ENCODE measurements at regions not wholly inside any gene's neighbourhood (a gene's known extent, or its start where the extent isn't known, plus 50 kb on each side); places are given as distances from the start of the nearest gene placed in this dataset.

- no peak for DNase-seq (ENCODE audit: low read depth, low spot score)
- no peak overlapping the region for H3K27ac ChIP-seq (ENCODE audit: control insufficient read depth, insufficient read depth, low read length)
- no peaks in the 10 kb centered on the region for H4K20me1 ChIP-seq (ENCODE audit: control insufficient read depth, extremely low read depth, insufficient read depth, low read length)
- no peak overlapping the region for H3K4me3 ChIP-seq (ENCODE audit: control insufficient read depth in 2 of 3, extremely low read depth in 1 of 3, insufficient read depth in 2 of 3, low read depth in 1 of 3, low read length in 3 of 3)
- no peak overlapping the region for H3K4me2 ChIP-seq (ENCODE audit: control insufficient read depth, extremely low read depth, insufficient read depth, low read depth, low read length)
- no peaks in the 10 kb centered on the region for H3K27me3 ChIP-seq (ENCODE audit: control insufficient read depth, extremely low read depth, insufficient read depth, low read length)
- no peaks in the 10 kb centered on the region for H3K9me3 ChIP-seq (ENCODE audit: control insufficient read depth, low read depth, low read length)
- H3K9me1 ChIP-seq (ENCODE audit: control insufficient read depth, extremely low read depth, insufficient read depth, low read length), result no peaks in the 10 kb centered on the region
- H3K4me1 ChIP-seq (ENCODE audit: control insufficient read depth, extremely low read depth, insufficient read depth, low read length), result peaks cover 7% of the 10 kb centered on the region
- no peak overlapping the region for H2AFZ ChIP-seq (ENCODE audit: control insufficient read depth, low read length)
- TF ChIP-seq, protein P1, sequence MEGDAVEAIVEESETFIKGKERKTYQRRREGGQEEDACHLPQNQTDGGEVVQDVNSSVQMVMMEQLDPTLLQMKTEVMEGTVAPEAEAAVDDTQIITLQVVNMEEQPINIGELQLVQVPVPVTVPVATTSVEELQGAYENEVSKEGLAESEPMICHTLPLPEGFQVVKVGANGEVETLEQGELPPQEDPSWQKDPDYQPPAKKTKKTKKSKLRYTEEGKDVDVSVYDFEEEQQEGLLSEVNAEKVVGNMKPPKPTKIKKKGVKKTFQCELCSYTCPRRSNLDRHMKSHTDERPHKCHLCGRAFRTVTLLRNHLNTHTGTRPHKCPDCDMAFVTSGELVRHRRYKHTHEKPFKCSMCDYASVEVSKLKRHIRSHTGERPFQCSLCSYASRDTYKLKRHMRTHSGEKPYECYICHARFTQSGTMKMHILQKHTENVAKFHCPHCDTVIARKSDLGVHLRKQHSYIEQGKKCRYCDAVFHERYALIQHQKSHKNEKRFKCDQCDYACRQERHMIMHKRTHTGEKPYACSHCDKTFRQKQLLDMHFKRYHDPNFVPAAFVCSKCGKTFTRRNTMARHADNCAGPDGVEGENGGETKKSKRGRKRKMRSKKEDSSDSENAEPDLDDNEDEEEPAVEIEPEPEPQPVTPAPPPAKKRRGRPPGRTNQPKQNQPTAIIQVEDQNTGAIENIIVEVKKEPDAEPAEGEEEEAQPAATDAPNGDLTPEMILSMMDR (optimal IDR thresholded peaks at IDR 0.05 in 1 of 3, IDR thresholded peaks at IDR 0.05 in 1 of 3, conservative IDR thresholded peaks at IDR 0.05 in 1 of 3; ENCODE audit: extremely low read depth in 1 of 3, insufficient read depth in 2 of 3, low read length in 3 of 3), result no peak
- TF ChIP-seq EZH2 (IDR thresholded peaks at IDR 0.05; ENCODE audit: low read length), result no peak
- FAIRE-seq, result no peak
- no peaks in the 10 kb centered on the region for H3K36me3 ChIP-seq (ENCODE audit: control insufficient read depth in 2 of 2, extremely low read depth in 1 of 2, insufficient read depth in 2 of 2, low read length in 2 of 2)
- no peak overlapping the region for H3K9ac ChIP-seq (ENCODE audit: control insufficient read depth, extremely low read depth, insufficient read depth, low read length)
- H3K79me2 ChIP-seq (ENCODE audit: control insufficient read depth, insufficient read depth, low read length), result no peaks in the 10 kb centered on the region
- dilution Hi-C loops (cut with MboI; ENCODE audit: extremely low pct_ligation_motif_present, low sequenced_read_pairs), result no loop called here
Measured at GRCh38 chr1:114331936-114332335, 178.3 kb upstream of the SYT6 start.

GRCh38 chr1:114330451-114330983, 176.8 kb upstream of the SYT6 start:
- FAIRE-seq (no peak), DNase-seq (ENCODE audit: low read depth, low spot score) (no peak)
- H3K9me1 ChIP-seq (ENCODE audit: control insufficient read depth, extremely low read depth, insufficient read depth, low read length), result no peaks in the 10 kb centered on the region
- dilution Hi-C loops (cut with MboI; ENCODE audit: extremely low pct_ligation_motif_present, low sequenced_read_pairs), result no loop called here
- H3K4me1 ChIP-seq (ENCODE audit: control insufficient read depth, extremely low read depth, insufficient read depth, low read length), result no peaks in the 10 kb centered on the region
- no peak overlapping the region for H3K27ac ChIP-seq (ENCODE audit: control insufficient read depth, insufficient read depth, low read length)
- no peaks in the 10 kb centered on the region for H4K20me1 ChIP-seq (ENCODE audit: control insufficient read depth, extremely low read depth, insufficient read depth, low read length)
- H3K9ac ChIP-seq (ENCODE audit: control insufficient read depth, extremely low read depth, insufficient read depth, low read length), result no peak overlapping the region
- H3K27me3 ChIP-seq (ENCODE audit: control insufficient read depth, extremely low read depth, insufficient read depth, low read length), result no peaks in the 10 kb centered on the region
- H3K4me3 ChIP-seq (ENCODE audit: control insufficient read depth in 2 of 3, extremely low read depth in 1 of 3, insufficient read depth in 2 of 3, low read depth in 1 of 3, low read length in 3 of 3), result no peak overlapping the region
- no peaks in the 10 kb centered on the region for H3K9me3 ChIP-seq (ENCODE audit: control insufficient read depth, low read depth, low read length)
- no peak overlapping the region for H2AFZ ChIP-seq (ENCODE audit: control insufficient read depth, low read length)
- H3K4me2 ChIP-seq (ENCODE audit: control insufficient read depth, extremely low read depth, insufficient read depth, low read depth, low read length), result no peak overlapping the region
- TF ChIP-seq EZH2 (IDR thresholded peaks at IDR 0.05; ENCODE audit: low read length), result no peak
- TF ChIP-seq, protein P1 (optimal IDR thresholded peaks at IDR 0.05 in 1 of 3, IDR thresholded peaks at IDR 0.05 in 1 of 3, conservative IDR thresholded peaks at IDR 0.05 in 1 of 3; ENCODE audit: extremely low read depth in 1 of 3, insufficient read depth in 2 of 3, low read length in 3 of 3), result no peak
- H3K79me2 ChIP-seq (ENCODE audit: control insufficient read depth, insufficient read depth, low read length), result no peaks in the 10 kb centered on the region
- no peaks in the 10 kb centered on the region for H3K36me3 ChIP-seq (ENCODE audit: control insufficient read depth in 2 of 2, extremely low read depth in 1 of 2, insufficient read depth in 2 of 2, low read length in 2 of 2)

Data from keratinocyte (primary cell).